DND-41 (cell line): ENCODE measurements at regions not wholly inside any gene's neighbourhood (a gene's known extent, or its start where the extent isn't known, plus 50 kb on each side); places are given as distances from the start of the nearest gene placed in this dataset.

Source experiments
- EZH2 ChIP-seq: IDR thresholded peaks from 3 replicates; pipeline ENCODE4 v1.6.1; 2012; ENCODE audit warnings: borderline replicate concordance, low read depth, mild to moderate bottlenecking, moderate library complexity, low read length, inconsistent platforms; ENCODE audit not compliant: severe bottlenecking
- TF ChIP-seq, protein P1 (sequence below): IDR thresholded peaks from 2 replicates; pipeline ENCODE4 v1.5.1; 2012; ENCODE audit warnings: borderline replicate concordance, low read length, moderate library complexity, mild to moderate bottlenecking; ENCODE audit not compliant: poor library complexity, severe bottlenecking; ENCODE audit errors: extremely low read depth

DNA sequence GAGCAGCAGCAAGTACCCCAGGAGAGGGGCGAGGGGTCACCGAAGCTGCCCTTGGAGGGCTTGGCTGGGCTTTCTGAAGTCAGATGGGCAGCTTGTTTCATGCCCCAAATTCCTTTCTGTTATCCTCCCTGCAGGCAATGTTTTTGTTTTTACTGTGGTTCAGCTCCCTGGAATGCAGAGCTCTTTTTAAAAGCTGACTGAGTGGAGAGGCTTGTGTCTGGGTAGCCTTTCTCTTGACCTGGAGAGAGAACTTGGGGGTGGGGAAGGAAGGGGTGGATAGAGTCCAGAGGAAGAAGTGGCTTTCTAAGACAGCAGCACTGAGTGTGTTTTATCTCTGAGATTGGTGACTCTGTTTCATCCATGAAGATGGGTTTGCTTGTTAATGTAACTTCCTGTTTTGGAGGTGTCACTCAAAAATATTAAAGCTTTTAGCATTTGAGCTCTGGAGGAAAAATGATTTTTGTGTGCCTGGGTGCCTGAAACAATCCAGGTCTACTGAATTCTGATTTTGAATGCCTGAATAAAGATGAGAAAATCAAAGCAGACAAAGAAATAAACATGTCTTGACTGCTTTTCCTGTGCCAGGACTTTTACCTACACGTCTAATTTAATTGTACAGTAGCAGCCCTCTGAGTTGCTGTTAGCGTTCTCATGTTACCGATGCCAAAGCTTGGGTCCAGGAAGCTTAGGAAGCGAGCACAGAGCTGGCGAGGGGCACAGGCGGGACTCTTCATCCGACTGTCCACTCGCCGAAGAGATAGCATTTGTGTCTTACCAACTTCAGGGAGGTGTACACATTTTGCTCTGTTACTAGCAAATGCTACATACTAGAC is 78.2 kb upstream of the EEF1E1 start:
- TF ChIP-seq, protein P1, sequence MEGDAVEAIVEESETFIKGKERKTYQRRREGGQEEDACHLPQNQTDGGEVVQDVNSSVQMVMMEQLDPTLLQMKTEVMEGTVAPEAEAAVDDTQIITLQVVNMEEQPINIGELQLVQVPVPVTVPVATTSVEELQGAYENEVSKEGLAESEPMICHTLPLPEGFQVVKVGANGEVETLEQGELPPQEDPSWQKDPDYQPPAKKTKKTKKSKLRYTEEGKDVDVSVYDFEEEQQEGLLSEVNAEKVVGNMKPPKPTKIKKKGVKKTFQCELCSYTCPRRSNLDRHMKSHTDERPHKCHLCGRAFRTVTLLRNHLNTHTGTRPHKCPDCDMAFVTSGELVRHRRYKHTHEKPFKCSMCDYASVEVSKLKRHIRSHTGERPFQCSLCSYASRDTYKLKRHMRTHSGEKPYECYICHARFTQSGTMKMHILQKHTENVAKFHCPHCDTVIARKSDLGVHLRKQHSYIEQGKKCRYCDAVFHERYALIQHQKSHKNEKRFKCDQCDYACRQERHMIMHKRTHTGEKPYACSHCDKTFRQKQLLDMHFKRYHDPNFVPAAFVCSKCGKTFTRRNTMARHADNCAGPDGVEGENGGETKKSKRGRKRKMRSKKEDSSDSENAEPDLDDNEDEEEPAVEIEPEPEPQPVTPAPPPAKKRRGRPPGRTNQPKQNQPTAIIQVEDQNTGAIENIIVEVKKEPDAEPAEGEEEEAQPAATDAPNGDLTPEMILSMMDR, result no peak
- TF ChIP-seq EZH2, result no peak
